ENCODE measurements at regions not wholly inside any gene's neighbourhood (a gene's known extent, or its start where the extent isn't known, plus 50 kb on each side); places are given as distances from the start of the nearest gene placed in this dataset.
A peak's percentile ranks its signal among the peaks of the same experiment; 100 is the strongest.

DNA sequence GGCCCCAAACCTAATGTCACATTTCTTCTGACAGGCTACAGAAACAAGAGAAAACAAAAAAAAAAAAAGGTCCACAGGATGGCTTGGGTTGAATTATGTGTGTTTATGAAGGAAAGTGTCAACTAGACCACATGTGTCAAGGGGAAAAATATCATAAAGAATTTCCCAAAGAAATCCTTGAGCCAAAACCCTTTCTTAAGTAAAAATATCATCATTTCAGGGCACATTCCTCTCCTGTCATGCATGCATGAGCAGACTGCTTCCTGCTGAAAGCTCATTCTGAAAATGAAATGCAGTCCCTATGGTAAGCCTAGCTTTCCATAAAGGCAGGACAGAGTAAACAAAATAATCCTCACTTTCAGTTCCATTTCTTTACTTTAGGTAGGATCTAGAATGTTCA, 85.7 kb upstream of the RBBP8 start:
- no peak for DNase-seq (ENCODE audit: low spot score)

DNA sequence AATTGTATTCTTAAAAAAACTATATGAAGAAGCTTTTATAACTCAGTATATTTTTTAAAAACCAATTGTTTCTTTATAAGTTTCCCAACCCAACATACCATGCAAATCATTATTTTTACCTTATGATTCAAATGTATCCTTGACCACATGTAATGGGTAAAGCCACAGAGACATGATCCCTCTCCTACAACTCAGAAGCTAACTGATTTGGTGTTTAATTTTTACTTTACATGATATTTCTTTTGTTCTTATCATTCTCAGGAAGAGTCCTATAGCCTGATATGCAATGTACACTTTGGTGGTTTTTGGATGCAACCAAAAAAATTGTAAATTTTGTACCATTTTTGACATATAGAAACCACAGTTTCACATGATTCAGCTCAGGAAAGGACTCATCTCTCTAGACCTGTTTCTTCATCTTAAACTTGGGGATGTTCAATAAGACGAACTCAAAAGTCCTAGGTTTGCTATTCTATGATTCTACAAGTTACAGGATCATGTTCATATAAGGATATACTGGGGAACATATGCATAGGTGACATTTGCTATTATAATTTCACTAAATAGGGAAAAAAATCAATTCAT, 85.2 kb upstream of the RBBP8 start:
- no peak for DNase-seq (ENCODE audit: low spot score)

DNA sequence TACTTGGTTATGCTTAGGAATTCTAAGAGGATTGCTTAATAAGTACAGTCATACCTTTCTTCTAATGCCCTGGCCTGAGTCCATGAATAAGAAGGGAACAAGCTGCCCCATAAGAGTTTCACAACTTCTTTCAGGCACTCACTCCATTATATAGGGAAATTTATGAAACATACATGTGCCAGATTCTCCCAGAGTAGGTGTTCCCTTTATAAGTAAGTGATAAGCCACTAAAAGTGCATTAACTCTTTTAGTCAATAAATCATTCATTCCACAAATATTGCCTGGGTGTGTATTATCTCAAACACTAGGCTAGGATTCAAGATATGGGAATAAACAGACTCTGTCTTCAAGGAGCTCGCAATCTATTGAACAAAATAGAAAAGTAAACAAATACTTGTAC, 84.5 kb upstream of the RBBP8 start:
- no peak for DNase-seq (ENCODE audit: low spot score)

- no peak for DNase-seq (ENCODE audit: low spot score)
These were observed 76.3 kb upstream of the RBBP8 start for GRCh38 chr18:22856870-22857269.

DNA sequence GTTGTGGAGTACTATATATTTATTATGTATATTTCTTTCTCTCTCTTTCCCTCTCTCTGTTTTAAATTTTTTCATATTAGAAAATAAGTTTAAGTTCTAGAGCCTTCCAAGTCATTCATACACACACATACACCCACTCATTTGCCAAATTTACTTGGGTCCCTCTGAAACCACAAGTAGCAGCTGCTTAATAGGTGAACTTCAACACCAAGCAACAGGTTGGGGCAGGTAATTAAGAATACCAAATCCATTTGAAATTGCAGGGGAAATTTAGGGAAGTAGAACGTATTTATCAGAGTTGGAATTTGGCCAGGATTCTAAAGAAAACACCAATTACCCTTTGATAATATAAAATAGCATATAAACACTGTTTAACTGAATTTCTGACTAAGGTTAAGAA, 75.0 kb upstream of the RBBP8 start:
- no peak for DNase-seq (ENCODE audit: low spot score)

- DNase-seq (ENCODE audit: low spot score) = no peak
These were observed 72.3 kb upstream of the RBBP8 start for GRCh38 chr18:22860807-22861206.

GRCh38 chr18:22865354-22866116, 67.6 kb upstream of the RBBP8 start:
- no peak for DNase-seq (ENCODE audit: low spot score)

DNA sequence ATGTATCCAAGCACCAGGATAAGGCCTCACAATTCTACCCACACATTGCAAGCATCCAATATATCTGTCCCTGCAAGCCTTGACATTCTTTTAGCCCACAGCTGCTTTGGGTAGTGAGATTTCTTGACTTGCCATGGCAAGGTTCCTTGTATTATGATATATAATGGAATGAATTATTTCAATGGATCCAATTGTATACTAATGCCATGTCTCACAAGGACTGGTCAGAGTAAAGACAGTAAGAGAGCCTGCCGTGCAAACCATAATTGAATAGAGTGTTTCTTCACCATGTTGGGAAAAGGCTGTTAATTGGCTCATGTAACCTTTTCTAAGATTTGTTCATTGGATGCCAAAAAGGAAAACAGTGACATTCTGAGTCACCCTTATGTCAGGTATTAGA, 64.3 kb upstream of the RBBP8 start:
- no peak for DNase-seq (ENCODE audit: low spot score)

- DNase-seq (ENCODE audit: low spot score) = no peak
These were observed 61.2 kb upstream of the RBBP8 start for GRCh38 chr18:22871809-22872525.

DNA sequence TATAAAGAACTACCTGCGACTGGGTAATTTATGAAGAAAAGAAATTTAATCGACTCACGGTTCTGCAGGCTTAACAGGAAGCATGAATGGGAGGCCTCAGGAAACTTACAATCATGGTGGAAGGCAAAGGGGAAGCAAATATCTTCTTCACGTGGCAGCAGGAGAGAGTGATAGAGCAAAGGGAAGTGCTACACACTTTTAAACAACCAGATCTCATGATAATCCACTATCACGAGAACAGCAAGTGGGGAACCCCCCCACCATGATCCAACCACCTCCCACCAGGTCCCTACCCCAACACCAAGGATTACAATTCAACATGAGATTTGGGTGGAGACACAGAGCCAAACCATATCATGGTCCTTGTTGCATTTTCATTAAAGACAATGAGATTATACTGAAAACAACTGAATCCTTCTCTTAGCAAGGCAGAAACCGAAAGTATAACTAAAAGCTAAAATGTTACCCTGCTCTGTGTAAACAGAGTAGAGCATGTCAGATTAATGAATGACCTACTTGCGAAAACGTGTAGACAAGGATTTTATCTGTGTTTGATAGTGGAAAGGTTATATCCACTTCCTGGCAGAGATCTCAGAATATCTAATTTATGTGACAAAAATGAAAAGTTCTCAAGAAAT, 60.1 kb upstream of the RBBP8 start:
- peak; percentile 15 for DNase-seq (ENCODE audit: low spot score)

DNA sequence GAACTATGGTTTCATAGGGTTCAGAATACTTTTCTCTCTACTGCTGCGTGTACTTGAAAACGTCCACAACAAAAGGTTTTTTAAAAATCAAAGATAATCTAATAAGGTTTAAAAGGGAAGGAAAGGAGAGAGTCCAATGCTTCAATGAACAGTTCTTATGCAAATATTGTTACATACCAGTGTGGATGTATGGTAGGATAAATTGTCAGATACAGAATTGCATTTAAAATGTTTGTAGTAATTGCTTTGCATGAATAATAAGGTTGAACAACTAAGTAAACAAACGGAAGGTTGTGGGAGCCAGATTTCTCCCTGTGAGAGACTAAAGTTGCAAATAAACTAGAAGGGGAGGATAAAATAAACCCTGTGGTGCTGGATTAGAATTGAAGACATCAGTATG, 53.8 kb upstream of the RBBP8 start:
- no peak for DNase-seq (ENCODE audit: low spot score)

GRCh38 chr18:22882084-22882483, 51.0 kb upstream of the RBBP8 start:
- DNase-seq (ENCODE audit: low spot score) = no peak

DNA sequence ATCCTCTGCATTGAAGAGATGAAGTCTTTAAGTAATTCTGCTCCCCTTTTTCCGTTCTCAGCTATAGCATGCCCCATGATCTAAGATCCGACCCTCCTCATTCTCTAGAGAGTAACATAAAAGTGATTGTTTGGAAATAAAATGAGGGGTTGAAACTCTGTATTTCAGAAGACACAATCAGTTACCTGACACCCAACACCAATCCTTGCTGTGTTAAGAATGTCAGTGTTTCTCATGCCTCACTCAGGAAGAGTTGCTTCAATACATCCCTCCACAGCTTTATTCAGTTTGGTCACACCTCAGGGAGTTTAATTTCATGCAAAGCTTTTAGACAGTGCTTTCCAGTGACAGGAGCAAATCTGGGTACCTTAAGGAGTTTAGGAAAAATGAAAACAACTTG, 49.9 kb upstream of the RBBP8 start:
- no peak for DNase-seq (ENCODE audit: low spot score)

Data from HuH-7 (cell line).